AG08396 (cell line): ENCODE measurements at regions not wholly inside any gene's neighbourhood (a gene's known extent, or its start where the extent isn't known, plus 50 kb on each side); places are given as distances from the start of the nearest gene placed in this dataset.
A peak's percentile ranks its signal among the peaks of the same experiment; 100 is the strongest.
"Not testable (repeated sequence)": the region's sequence is repeated elsewhere in the genome, so short reads cannot be mapped to it uniquely, and the experiment has no call there.

Source experiments
- DNase-seq: peaks from one replicate; pipeline ENCODE4 v3.0.0; 2012; ENCODE audit warnings: low spot score, mixed read lengths

DNA sequence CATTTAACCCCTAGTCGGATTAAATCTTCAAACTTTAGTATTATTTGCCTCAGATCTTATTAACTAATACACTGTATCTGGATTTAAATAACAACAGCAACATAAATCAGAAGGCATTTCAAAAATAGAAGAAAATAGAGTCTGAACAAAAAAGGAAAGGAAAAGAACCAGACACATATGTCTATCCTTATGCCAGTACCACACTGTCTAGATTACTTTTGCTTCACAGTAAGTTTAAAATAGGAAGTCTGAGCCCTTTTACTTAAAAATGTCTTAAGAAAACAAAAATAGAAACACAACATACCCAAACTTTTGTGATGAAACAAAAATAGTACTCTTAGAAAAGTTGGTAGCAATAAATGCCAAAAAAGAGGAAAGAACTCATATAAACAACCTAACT is 1615.8 kb downstream of the SI start:
- no peak for DNase-seq

DNA sequence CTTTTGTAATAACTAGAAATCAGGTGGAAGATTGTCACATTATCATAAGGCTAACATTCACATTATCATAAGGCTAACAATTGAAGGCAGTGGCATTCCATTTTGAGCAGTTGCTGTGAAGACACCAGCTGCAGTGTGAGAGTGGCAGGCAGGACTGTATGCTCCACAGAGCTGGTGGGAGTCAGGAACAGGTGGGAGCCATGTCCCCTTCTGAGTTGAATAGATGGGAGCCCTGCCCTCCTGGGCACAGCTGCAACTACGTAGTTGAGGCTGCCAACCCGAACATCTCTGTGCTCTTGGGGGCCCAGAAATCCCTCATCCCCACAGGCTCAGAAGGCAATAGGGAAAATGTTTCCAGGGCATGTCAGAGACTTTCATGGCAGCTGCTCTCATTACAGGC is 1627.6 kb downstream of the SI start:
- DNase-seq, result no peak

DNA sequence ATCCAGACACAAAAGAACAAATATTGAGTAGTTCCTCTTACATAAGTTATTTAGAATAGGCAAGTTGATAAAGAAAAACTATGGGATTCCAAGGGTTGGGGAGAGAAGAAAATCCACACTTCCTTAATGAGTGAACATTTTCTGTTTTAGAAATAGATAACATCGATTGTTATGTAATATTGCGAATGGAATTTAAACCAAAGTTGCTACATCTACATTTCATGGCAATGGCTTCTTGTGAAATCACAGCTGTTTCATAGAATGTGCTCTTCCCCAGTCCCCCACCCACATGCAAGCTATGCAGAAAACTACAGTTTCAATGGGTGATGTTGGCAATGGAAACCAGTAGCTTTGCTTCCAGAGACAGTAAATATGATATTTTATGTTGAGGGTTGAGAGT is 1639.5 kb downstream of the SI start:
- DNase-seq, result no peak

DNA sequence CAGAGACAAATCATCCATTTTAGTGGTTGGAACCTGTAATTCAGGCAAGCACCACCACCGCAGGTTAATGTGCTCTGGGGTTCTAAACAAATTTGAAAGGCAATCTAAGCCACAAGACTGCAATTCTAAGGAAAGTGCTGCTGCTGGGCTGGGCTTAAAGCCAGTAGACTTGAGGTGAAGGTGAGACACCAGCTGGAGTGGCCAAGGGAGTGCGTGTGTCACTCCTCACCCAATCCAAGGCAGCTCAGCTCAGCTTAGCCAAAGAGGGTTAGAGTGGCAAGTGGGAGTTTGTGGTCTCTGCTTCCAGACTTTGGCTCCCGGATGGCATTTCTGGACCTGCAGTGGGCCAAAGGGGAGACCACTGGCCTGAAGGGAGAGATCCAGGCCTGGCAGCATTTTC is 1655.6 kb downstream of the SI start:
- no peak for DNase-seq

DNA sequence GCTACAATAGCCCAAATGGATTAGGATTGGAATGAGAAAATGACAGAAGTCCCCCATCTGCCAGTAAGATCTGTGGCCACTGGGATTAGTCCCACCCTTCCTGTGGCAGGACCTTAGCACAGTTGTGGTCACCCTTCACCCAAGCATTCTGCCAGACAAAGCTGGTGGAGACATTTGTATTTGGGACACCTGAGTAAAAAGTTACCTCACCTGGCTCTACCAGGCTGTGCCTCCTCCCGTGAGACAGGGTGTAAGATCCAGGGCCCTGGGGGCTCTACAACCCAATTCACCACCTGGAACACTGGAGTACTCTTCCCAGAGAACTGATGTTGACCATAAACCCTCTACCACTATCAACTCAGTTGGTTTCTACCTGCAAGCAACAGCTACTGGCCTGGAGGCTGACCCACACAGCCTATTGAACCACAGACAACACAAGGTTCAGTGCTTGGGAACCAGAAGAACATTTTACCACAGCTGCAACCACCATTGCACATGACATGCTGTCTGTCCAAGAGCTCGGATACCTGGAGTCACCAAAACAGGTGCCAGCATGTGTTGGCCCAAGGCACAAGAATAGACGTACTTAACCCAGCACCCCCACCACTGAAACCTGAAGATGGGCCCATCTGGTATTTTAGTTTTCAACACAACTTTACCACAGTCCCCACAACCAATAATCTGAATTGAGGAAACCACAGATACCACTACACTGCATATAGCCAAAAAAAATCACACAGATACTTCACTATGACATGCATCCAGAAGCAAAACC is 1686.7 kb downstream of the SI start:
- DNase-seq, result no peak

DNA sequence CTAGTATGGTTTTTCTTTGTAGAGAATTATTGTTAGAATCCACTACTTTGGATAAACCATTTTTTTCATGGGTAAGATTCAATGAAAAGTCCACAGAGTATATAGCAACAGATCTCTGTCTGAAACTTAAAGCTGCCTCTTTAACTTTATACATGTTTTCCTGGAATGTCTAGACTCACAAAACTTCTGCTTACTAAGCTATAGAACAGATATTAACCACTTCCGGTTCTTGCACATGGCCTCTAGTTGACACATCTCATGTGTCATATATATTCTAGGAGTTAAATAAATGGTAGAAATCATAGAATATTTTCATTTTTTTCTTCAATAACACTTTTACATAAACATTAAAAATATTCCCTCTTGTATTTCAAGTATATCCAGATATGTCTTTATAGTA is 1693.9 kb downstream of the SI start:
- no peak for DNase-seq

DNA sequence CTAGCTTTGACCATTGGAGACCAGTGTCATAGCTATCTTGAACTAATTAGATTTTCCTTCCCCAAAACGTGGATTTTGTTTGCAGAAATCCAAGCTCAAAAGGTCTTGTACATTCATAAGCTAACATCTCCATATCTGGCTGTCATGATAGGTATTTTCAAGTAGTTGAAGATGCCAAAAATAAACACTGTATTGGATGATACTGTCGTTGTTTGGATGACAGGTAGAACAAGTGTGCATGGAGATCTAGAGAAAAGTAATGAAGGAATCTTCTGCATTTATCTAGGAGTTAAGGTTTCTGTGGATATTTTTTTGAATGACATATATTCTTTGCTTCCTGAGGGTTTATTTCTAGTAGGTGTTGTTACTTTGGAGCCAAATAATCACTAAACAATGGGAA is 1696.1 kb downstream of the SI start:
- no peak for DNase-seq

DNA sequence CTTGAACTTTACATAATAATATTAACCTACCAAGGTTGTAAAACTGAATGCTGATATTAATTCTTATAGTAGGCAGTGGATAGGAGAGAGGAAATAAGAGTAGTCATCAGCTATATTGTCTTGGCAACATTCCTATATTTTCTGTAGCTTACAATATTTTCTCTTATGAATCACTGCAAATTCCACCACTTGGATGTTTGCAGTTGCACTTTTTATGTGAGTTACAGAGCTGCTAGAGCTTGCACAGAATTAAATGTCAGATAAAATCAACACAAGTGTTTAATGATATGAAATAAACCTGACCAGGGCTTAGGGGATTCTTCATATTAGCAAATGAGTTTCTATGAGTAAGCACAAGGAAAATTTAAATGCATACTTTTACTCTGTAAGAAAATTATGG is 1710.1 kb downstream of the SI start:
- no peak for DNase-seq

DNA sequence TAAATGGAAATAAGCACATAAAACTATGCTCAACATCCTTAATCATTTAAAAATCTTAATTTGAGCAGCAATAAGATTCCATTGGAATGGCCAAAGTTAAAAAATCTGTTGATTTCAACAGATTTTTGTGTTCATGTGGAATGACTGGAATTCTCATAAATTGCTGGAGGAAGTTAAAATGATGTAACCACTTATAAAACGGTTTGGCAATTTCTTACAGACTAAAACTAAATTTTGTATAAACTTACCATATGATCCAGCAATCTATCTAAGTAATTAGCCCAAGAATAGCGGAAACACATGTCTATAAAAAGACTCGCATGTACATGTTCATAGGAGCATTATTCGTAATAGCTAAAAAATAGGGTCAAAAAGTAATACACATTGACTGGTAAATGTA is 1713.6 kb downstream of the SI start:
- no peak for DNase-seq

DNA sequence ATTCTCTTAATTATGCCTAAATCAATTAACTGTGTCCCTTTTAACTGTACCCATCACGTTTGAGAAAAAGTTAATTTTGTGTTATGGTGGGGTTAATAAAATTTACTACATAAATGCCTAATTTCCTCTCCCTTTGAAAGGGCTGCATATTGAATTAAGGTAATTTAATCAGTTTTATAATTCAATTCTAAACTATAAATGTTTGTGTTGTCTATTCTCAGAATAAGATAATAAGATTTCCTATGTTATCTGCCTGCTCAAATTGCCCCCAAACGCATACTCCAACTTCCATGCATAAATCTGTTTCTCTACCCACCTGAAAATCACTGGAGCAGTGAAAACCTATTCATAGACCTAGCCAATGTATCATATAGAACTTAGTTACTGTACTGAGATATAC is 1716.1 kb downstream of the SI start:
- no peak for DNase-seq

DNA sequence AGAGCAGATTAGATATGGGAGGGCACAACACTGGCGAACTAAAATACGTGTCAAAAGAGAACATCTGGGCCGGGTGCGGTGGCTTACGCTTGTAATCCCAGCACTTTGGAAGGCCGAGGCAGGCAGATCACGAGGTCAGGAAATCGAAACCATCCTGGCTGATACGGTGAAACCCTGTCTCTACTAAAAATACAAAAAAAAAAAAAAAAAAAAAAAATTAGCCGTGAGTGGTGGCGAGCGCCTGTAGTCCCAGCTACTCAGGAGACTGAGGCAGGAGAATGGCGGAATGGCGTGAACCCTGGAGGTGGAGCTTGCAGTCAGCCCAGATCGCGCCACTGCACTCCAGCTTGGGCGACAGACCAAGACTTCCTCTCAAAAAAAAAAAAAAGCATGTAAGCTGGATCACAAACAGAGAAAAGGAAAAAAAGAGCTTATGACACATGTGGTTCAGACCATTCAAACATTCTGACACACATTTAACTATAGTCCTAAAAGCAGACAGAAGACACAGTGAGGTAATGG is 1716.9 kb downstream of the SI start:
- not testable (repeated sequence) for DNase-seq

DNA sequence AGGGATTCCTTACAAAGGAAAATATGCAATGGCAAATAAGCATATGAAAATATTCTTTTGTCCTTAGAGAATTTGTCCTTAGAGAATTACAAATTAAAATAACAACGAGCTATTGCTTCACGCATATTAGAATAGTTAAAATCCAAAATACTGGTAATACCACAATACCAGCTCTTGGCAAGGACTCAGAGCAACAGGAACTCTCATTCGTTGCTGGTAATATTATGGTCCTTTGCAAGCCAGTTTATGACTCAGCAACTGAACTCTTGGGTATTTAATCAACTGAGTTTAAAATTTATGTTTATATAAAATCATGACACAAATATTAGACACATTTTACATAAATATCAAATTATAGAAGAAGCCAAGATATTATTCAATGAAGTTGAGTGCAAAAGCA is 1730.4 kb downstream of the SI start:
- DNase-seq, result no peak

DNA sequence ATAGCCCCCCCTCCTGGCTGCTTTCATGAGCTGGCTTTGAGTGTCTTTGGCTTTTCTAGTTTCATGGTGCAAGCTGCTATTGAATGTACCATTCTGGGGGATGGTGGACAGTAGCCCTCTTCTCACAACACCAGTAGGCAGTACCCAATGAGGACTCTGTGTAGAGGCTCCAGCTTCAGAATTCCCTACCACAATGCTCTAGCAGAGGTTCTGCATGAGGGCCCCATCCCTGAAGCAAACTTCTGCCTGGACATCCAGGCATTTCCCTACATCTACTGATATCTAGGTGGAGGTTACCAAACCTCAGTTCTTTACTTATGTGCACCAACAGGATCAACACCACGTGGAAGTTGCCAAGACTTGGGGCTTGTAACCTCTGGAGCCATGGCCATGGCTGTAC is 1742.9 kb downstream of the SI start:
- no peak for DNase-seq

DNA sequence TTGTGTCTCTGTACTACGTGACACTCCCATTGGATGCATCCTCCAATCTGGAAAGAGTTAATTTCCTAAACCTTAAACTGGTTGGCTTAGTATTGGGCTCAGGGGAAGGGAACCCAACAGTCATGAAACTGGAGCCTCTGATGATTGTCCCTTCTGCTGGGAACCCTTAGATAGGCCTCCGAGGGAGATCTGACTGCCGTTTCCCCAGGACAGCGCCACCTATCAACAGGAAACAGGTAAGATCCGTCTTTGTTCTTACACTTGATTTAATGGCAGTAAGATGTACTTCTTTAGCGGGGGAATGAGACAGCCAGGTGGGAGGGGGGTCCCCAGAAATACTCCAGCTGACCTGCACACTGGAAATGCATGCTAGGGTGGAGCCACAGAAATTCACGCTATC is 1749.6 kb downstream of the SI start:
- DNase-seq, result no peak

DNA sequence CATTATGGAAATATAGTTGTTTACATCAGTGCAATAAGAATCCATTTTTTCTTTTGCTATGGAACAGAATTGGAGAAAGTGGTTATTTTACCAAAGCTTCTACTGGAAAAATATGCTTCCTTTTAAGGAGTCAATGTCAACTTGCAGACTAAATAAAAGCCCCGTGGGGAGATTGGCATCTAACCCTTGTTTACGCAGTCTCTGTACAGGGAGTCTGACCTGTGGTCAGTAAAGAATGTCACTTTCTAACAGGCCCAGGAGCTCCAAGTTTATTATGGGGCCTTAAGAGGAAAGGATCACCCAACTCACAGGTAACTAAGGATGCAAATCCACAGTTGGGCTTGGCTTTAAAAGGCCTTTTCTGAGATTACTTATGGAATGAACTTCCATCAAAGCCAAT is 1751.2 kb downstream of the SI start:
- no peak for DNase-seq

DNA sequence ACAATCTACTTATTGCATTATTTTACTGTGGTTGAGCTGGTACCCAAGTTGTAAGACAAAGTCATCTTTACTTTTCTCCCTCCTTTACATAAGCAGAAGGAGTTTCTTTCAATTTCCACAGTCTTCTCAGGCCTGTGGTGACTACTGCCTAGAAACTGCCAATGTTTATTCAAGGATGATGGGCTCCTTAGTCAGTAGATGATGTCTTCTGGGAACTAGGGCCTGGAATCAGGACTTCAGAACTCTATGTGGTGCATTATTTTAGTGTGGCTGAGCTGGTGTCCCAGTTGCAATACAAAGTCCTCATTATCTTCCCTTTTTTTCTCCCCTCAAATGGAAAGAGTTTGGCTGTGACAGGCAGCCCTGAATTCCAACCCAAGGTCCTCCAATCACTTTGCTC is 1762.5 kb downstream of the SI start:
- DNase-seq, result peak; percentile 4

DNA sequence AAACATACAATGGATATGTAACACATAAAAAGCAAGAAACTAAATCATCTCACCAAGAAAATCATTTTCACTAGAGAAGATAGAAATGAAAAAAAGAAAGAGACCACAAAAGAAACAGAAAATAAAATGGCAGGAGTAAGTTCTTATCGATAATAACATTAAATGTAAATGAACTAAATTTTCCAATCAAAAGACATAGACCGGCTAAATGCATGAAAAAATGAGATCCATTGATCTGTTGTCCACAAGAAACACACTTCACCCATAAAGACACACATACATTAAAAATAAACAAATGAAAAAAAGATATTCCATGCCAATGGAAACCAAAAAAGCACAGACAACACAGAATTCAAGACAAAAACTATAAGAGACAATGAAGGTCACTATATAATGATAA is 1771.9 kb downstream of the SI start:
- DNase-seq, result no peak

DNA sequence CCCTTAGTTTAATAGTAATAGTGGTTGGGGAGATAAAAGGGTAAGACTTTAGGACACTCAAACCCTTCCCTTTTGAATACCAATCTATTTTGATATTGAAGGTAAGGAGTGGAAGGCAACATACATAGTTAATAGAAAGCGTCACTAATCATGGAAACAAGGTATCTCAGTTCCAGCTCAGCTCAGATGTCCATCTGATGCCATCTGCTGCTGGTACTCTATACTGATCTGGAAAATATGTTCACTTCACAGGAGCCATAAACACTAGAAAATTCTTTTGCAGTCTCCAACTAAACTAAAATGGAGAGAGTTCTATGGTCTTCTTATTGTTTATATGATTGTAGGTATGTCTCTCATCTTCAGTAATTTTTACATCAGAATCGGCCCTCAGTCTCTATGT is 1777.1 kb downstream of the OTOL1 start:
- DNase-seq, result no peak

DNA sequence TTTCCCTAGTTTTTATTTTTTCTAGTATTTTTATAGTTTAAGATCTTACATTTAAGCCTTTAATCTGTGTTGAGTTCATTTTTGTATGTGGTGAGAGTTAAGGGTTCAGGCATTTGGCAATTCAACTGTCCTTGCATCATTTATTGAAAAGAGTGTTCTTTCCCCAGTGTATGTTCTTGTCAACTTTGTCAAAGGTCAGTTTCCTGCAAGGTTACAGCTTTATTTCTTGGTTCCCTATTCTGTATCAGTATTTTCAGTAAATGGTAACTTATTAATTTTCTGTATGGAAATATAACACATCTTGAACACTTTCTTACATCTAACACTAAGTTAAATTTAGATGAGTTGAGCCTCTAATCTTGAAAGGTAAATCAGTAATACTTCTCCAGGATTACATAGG is 1770.1 kb downstream of the OTOL1 start:
- no peak for DNase-seq

DNA sequence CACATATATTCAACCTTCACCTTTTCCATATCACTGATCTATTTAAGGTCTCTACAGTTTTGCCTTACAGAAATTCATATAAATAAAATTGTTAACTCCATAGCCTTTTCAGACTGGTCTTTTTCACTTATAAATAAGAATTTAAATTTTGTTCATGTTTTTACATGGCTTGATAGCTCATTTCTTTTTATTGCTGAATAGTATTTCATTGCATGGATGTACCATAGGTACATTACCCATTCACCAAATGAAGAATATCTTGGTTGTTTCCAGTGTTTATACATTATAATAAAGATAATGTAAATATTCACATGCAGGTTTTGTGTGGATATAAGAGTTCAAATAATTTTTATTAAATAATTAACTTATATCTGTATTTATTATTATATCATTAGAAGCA is 1765.0 kb downstream of the OTOL1 start:
- no peak for DNase-seq

DNA sequence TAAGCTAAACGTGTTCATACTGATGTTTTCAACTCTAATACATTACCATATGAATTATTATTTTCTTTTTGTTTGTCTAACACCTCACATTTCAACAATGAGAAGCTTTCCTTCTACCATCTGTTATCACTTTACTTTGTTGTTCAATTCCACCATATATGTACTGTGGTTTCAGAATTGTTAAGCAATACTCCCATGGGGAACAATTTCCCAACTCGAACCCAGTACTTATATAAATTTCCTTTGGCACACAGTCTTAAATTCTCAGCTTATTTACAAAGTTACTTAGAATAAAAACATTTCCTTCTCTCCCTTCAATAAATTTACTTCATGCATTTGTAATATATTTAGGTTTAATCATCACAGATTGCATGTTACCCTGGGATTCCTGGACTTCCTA is 1764.4 kb downstream of the OTOL1 start:
- DNase-seq, result no peak

DNA sequence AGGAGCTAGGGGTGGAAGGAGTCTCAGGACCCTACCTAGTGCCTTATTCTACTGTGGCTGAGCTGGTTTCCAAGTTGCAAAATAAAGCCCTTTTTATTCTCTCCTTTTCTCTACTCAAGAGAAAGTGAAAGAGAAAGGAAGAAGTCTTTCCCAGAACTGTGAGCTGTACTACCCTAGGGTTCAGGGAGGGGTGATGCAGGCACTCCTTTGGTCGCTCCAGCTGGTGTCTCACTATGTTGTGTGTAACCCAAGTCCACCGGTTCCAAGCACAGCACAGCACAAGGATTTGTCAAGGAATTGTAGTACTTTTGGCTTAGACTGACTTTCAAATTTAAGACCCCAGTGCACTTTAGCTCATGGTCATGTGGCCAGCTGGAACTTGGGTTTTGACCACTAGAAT is 1721.7 kb downstream of the OTOL1 start:
- DNase-seq, result no peak

DNA sequence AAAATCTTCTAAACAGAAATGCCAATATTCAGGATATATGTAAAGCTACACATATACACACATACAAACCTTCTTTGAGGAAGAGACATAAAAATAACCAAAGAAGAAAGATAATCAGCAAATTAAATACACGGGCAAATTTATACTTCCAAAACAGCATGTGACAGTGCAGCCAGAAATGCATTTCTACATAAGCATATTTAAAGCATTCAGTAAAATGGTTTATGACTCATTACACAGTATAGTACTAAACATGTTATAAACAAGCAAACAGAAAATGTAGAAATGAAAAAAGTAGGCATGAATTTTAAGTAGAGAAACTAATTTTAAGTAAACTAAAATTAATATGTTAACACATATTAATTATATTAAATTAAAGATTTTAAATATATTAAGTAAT is 1717.2 kb downstream of the OTOL1 start:
- no peak for DNase-seq

DNA sequence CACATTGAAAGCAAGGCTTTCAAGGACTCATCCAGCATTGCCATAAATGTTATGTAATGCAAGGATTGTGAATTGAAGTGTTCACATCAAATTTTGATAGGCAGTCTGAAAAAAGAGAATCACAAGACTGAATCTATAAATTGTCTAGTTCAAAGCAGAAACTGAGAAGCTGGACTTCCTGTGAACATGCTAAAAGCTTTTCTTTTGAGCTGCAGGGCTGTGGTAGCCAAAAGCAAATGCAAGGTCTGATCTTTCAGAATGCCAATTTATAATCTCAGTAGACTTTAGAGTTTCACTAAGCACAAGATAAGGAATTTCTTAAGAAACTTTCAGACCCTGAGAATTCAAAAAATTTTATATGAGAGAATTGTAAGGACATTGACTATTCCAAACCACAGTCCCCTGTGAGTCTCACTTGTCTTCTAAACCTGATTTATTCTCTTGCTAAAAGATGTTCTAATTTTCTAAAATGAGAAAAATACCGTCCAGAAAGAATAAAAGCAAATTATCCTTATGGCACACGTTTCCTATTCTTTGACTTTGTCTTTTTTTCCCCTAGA is 1700.3 kb downstream of the OTOL1 start:
- no peak for DNase-seq
